ENCODE measurements at regions not wholly inside any gene's neighbourhood (a gene's known extent, or its start where the extent isn't known, plus 50 kb on each side); places are given as distances from the start of the nearest gene placed in this dataset.

DNA sequence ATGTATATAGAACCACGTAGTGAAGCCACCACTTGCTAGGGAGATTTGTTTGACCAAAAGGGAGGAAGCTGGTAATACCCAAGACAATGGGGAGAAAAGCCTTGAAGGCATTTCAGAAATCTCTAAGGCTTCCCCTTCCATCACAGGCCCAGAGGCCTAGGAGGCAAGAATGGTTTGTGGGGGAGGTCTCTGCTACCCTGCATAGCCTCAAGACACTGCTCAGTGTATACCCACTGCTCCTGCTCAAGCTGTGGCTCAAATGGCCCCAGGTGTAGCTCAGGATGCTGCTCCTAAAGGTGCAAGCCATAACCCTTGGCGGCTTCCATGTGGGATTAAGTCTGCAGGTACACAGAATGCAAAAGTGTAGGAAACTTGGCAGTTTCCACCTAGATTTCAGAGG lies 1105.8 kb downstream of the GATA3 start:
- TF ChIP-seq, protein P1, sequence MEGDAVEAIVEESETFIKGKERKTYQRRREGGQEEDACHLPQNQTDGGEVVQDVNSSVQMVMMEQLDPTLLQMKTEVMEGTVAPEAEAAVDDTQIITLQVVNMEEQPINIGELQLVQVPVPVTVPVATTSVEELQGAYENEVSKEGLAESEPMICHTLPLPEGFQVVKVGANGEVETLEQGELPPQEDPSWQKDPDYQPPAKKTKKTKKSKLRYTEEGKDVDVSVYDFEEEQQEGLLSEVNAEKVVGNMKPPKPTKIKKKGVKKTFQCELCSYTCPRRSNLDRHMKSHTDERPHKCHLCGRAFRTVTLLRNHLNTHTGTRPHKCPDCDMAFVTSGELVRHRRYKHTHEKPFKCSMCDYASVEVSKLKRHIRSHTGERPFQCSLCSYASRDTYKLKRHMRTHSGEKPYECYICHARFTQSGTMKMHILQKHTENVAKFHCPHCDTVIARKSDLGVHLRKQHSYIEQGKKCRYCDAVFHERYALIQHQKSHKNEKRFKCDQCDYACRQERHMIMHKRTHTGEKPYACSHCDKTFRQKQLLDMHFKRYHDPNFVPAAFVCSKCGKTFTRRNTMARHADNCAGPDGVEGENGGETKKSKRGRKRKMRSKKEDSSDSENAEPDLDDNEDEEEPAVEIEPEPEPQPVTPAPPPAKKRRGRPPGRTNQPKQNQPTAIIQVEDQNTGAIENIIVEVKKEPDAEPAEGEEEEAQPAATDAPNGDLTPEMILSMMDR (IDR thresholded peaks at IDR 0.05): no peak
- TF ChIP-seq POLR2A (IDR thresholded peaks at IDR 0.05): no peak

Data from thyroid gland (tissue), 4 donors.